K562 (cell line): ENCODE measurements at regions not wholly inside any gene's neighbourhood (a gene's known extent, or its start where the extent isn't known, plus 50 kb on each side); places are given as distances from the start of the nearest gene placed in this dataset.

ENCODE experiments used
- ATAC-seq: fragments of 200-7000 bp; cut with Tn5 transposase; 3 replicates; pipeline ENCODE4 v1.9.1; 2020; ENCODE audit warnings: moderate library complexity
- BruUV-seq: library from RNA; stranded (reverse); fragments of 400-500 nt; replicated peaks from 2 replicates; lab custom pipeline; 2021; lab: Mats Ljungman, UMichigan
- CTCF ChIA-PET: fragments of 300-600 bp; formaldehyde crosslinking; extraction: SDS; loops from one replicate; lab custom pipeline; 2021; ENCODE audit warnings: low intra/inter-chr PET ratio; lab: Yijun Ruan, JAX
- POLR2A ChIA-PET: fragments of 300-600, 350-650 bp; sonication (Branson Sonifier 250); formaldehyde crosslinking; extraction: SDS; loops from one replicate; lab custom pipeline; 2021; ENCODE audit warnings: antibody characterized with exemption, inconsistent platforms; lab: Yijun Ruan, JAX
- DNase-seq, 4 experiments: peaks; one replicate each; pipeline versions ENCODE4 v3.0.0 to v3.0.0-alpha.2; 2011 to 2018; ENCODE audit warnings: low spot score in 3 of 4, mixed read lengths in 3 of 4; ENCODE audit errors: extremely low read depth in 1 of 4
- FAIRE-seq: peaks from 2 replicates; lab custom pipeline; 2011; peaks lifted over from hg19 to GRCh38; lab: Jason Lieb, UNC
- H2AFZ ChIP-seq: 2 replicates; pipeline ENCODE4 v1.6.0; 2011; ENCODE audit warnings: low read depth, low read length, control low read depth, inconsistent platforms
- H3K27ac ChIP-seq: fragments of 200-600 bp; 3 replicates; pipeline ENCODE4 v1.8.0; 2011; ENCODE audit warnings: low read depth, mild to moderate bottlenecking, control low read depth, inconsistent platforms, low read length, moderate library complexity, mixed read lengths; ENCODE audit errors: extremely low read depth
- H3K27me3 ChIP-seq, 2 experiments: fragments of 300-600 bp in 1 of 2; 2 replicates in 1 of 2; 3 replicates in 1 of 2; pipeline versions ENCODE4 v1.6.0 to v1.8.0; 2011; ENCODE audit warnings: inconsistent platforms in 2 of 2, low read length in 2 of 2, mild to moderate bottlenecking in 1 of 2, mixed read lengths in 1 of 2, moderate library complexity in 1 of 2; ENCODE audit not compliant: control insufficient read depth in 2 of 2, insufficient read depth in 2 of 2
- H3K36me3 ChIP-seq: fragments of 300-600 bp; 3 replicates; pipeline ENCODE4 v1.8.0; 2011; ENCODE audit warnings: mild to moderate bottlenecking, low read length, inconsistent platforms; ENCODE audit not compliant: control insufficient read depth, insufficient read depth
- H3K4me1 ChIP-seq, 2 experiments: fragments of 200-600 bp in 1 of 2; replicated peaks in 1 of 2; 2 replicates in 1 of 2; 3 replicates in 1 of 2; pipeline versions ENCODE4 v1.5.1 to v1.8.0; 2011; ENCODE audit warnings: inconsistent platforms in 2 of 2, low read length in 2 of 2, mild to moderate bottlenecking in 1 of 2, mixed read lengths in 1 of 2, moderate library complexity in 1 of 2; ENCODE audit not compliant: control insufficient read depth in 2 of 2, insufficient read depth in 2 of 2
- H3K4me2 ChIP-seq: 2 replicates; pipeline ENCODE4 v1.6.1; 2011; ENCODE audit warnings: low read length, control low read depth, inconsistent platforms, mixed read lengths; ENCODE audit not compliant: insufficient read depth
- H3K4me3 ChIP-seq: fragments of 200-600 bp; sonication (generic), shearing (Covaris generic); 2 replicates; pipeline ENCODE4 v1.5.1; 2016; ENCODE audit warnings: control low read depth, inconsistent platforms
- H3K79me2 ChIP-seq: fragments of 200-600 bp; 3 replicates; pipeline ENCODE4 v1.8.0; 2011; ENCODE audit warnings: low read length, inconsistent platforms; ENCODE audit not compliant: control insufficient read depth, insufficient read depth
- H3K9ac ChIP-seq, 2 experiments: 2 replicates each; pipeline versions ENCODE4 v1.6.0 to v1.6.1; 2011; ENCODE audit warnings: low read depth in 2 of 2, low read length in 2 of 2, control low read depth in 1 of 2, inconsistent platforms in 1 of 2, mild to moderate bottlenecking in 1 of 2, mixed read lengths in 1 of 2; ENCODE audit not compliant: insufficient read depth in 1 of 2
- H3K9me1 ChIP-seq: one replicate; pipeline ENCODE4 v1.6.0; 2011; ENCODE audit warnings: inconsistent platforms, mild to moderate bottlenecking, low read length, moderate library complexity; ENCODE audit not compliant: control insufficient read depth, insufficient read depth
- H3K9me3 ChIP-seq: replicated peaks from 2 replicates; pipeline ENCODE4 v1.5.1; 2011; ENCODE audit warnings: low read depth, low read length, inconsistent platforms; ENCODE audit not compliant: control insufficient read depth, insufficient read depth
- H4K20me1 ChIP-seq: replicated peaks from 2 replicates; pipeline ENCODE4 v1.6.1; 2011; ENCODE audit warnings: low read length, inconsistent platforms, mixed read lengths; ENCODE audit not compliant: control insufficient read depth, insufficient read depth
- HEY1 ChIP-seq: fragments of 250-450 bp; sonication (Bioruptor Pico); IDR thresholded peaks from 2 replicates; pipeline ENCODE4 v1.5.0; 2020; ENCODE audit warnings: mild to moderate bottlenecking, moderate library complexity, borderline replicate concordance
- PTTG1 ChIP-seq: fragments of 450-650 bp; IDR thresholded peaks from 2 replicates; pipeline ENCODE4 v1.6.1; 2016; ENCODE audit warnings: low read depth, mild to moderate bottlenecking, missing genetic modification characterization, missing compliant biosample characterization
- ZNF778 ChIP-seq: fragments of 450-650 bp; formaldehyde crosslinking; IDR thresholded peaks from 2 replicates; pipeline ENCODE4 v1.4.0; 2020; ENCODE audit warnings: mild to moderate bottlenecking, moderate library complexity
- WGBS: fragments of 100-300 bp; shearing (Covaris generic); methylation state at CpG from one replicate; pipeline ENCODE4 v1.1.6; 2016; ENCODE audit warnings: low coverage, mixed read lengths; ENCODE audit not compliant: insufficient coverage; ENCODE audit errors: missing lambda C conversion rate; 5-methylcytosine and 5-hydroxymethylcytosine counted together
- in situ Hi-C: fragments of 300-500 bp; cut with MboI; formaldehyde crosslinking; loops from 4 replicates; pipeline ENCODE4 v1.15.0; 2018; ENCODE audit warnings: inconsistent platforms, mixed read lengths
- intact Hi-C: fragments of 100-400 bp; cut with micrococcal nuclease; formaldehyde crosslinking; loops from 2 replicates; pipeline ENCODE4 v1.14.2; 2022
- TF ChIP-seq, protein P1 (sequence below): sonication (generic); formaldehyde crosslinking; IDR thresholded peaks from 2 replicates; pipeline ENCODE4 v1.8.1; 2023; ENCODE audit warnings: mild to moderate bottlenecking, missing genetic modification reagents
- TF ChIP-seq, protein P2 (sequence below): fragments of 250-450 bp; sonication (Bioruptor Pico); IDR thresholded peaks from 2 replicates; pipeline ENCODE4 v1.8.0; 2021; ENCODE audit warnings: borderline replicate concordance, mild to moderate bottlenecking, moderate library complexity; ENCODE audit not compliant: poor library complexity, severe bottlenecking

DNA sequence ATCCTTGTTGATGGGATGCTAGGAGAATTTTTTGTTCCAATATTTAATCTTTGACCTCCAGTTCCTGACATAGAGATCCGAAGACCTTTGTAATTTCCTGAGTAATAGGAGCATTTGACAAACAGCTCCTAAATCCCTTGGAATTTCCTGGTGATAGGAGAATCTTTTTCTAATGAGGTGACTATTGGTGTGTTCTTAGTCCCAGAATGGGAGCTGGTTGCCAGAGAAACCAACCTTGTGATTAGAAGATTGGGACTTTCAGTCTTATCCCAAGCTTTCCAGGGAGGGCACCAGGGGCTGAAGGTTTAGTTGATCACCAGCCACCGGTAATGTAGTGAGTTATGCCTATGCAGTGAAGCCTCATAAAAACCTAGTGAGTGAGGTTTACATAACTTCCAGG, 170.9 kb downstream of the KDM5D start:
- DNase-seq (no peak), FAIRE-seq (no peak), ATAC-seq (no peak)
- intact Hi-C loops (no loop called here), in situ Hi-C loops (no loop called here)
- Histone ChIP-seq H4K20me1 (no peaks in the 10 kb centered on the region), H3K4me3 (no peak overlapping the region), H2AFZ (no peak overlapping the region), H3K9me3 (no peaks in the 10 kb centered on the region), H3K9me1 (no peaks in the 10 kb centered on the region), H3K79me2 (no peaks in the 10 kb centered on the region), H3K4me2 (no peak overlapping the region), H3K27ac (no peak overlapping the region), H3K36me3 (no peaks in the 10 kb centered on the region), H3K4me1 (no peaks in the 10 kb centered on the region), H3K9ac (no peak overlapping the region), H3K27me3 (no peaks in the 10 kb centered on the region)
- POLR2A ChIA-PET = no interaction called here
- no TSS peak for BruUV-seq
- TF ChIP-seq, protein P1, sequence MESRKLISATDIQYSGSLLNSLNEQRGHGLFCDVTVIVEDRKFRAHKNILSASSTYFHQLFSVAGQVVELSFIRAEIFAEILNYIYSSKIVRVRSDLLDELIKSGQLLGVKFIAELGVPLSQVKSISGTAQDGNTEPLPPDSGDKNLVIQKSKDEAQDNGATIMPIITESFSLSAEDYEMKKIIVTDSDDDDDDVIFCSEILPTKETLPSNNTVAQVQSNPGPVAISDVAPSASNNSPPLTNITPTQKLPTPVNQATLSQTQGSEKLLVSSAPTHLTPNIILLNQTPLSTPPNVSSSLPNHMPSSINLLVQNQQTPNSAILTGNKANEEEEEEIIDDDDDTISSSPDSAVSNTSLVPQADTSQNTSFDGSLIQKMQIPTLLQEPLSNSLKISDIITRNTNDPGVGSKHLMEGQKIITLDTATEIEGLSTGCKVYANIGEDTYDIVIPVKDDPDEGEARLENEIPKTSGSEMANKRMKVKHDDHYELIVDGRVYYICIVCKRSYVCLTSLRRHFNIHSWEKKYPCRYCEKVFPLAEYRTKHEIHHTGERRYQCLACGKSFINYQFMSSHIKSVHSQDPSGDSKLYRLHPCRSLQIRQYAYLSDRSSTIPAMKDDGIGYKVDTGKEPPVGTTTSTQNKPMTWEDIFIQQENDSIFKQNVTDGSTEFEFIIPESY (CRISPR knock-in tag) = no peak
- TF ChIP-seq ZNF778 (CRISPR knock-in tag) (no peak), HEY1 (CRISPR knock-in tag) (no peak), PTTG1 (tag) (no peak)
- TF ChIP-seq, protein P2, sequence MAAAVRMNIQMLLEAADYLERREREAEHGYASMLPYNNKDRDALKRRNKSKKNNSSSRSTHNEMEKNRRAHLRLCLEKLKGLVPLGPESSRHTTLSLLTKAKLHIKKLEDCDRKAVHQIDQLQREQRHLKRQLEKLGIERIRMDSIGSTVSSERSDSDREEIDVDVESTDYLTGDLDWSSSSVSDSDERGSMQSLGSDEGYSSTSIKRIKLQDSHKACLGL (CRISPR knock-in tag) = no peak
- CTCF ChIA-PET = no interaction called here
- no CpG with 5 or more reads among the region's 2 CpGs for WGBS
